Activated T-cell treated with anti-CD3 and anti-CD28 coated beads, Interleukin-2, amount 50 U/mL, for 24 hours (primary cell): ENCODE measurements at regions not wholly inside any gene's neighbourhood (a gene's known extent, or its start where the extent isn't known, plus 50 kb on each side); places are given as distances from the start of the nearest gene placed in this dataset.

Experiments used
- DNase-seq: peaks from one replicate; pipeline ENCODE4 v3.0.0-alpha.2; 2020
- H3K27ac Mint-ChIP-seq: 2 replicates; pipeline ENCODE4 v1.8.0; 2020; ENCODE audit warnings: mild to moderate bottlenecking, mixed read lengths
- H3K27me3 Mint-ChIP-seq: 2 replicates; pipeline ENCODE4 v1.8.0; 2020; ENCODE audit warnings: mixed read lengths
- H3K36me3 Mint-ChIP-seq: 2 replicates; pipeline ENCODE4 v1.8.0; 2020; ENCODE audit warnings: low read depth, mixed read lengths
- H3K4me1 Mint-ChIP-seq: 2 replicates; pipeline ENCODE4 v1.8.0; 2020; ENCODE audit warnings: low read depth, mixed read lengths
- H3K4me3 Mint-ChIP-seq: 2 replicates; pipeline ENCODE4 v1.8.0; 2020; ENCODE audit warnings: mild to moderate bottlenecking, moderate library complexity, mixed read lengths
- H3K9me3 Mint-ChIP-seq: 2 replicates; pipeline ENCODE4 v1.8.0; 2020; ENCODE audit warnings: mixed read lengths

DNA sequence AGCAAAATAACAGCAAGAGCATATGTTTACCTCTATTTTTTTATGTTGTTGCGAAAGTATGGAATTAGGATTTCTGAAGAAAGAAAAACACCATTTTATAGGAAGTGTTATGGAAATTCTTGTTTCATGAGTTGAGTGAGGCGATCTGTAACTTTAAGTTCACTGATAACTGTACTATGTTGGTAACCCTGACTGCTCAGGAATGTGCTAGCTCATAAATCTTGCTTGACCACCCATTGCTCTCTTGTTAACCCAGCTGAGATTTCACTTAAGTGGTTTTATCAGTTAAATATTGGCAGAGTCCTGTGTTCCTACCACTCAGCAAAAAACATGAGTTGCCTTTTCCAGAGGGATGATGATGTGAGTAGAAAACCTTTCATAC, 91.1 kb upstream of the STARD4 start:
- DNase-seq = no peak
- H3K27me3 Mint-ChIP-seq = peaks cover 3% of the 10 kb centered on the region
- H3K36me3 Mint-ChIP-seq = no peaks in the 10 kb centered on the region
- no peak overlapping the region for H3K27ac Mint-ChIP-seq
- no peak overlapping the region for H3K4me3 Mint-ChIP-seq
- H3K9me3 Mint-ChIP-seq = no peaks in the 10 kb centered on the region
- no peaks in the 10 kb centered on the region for H3K4me1 Mint-ChIP-seq

DNA sequence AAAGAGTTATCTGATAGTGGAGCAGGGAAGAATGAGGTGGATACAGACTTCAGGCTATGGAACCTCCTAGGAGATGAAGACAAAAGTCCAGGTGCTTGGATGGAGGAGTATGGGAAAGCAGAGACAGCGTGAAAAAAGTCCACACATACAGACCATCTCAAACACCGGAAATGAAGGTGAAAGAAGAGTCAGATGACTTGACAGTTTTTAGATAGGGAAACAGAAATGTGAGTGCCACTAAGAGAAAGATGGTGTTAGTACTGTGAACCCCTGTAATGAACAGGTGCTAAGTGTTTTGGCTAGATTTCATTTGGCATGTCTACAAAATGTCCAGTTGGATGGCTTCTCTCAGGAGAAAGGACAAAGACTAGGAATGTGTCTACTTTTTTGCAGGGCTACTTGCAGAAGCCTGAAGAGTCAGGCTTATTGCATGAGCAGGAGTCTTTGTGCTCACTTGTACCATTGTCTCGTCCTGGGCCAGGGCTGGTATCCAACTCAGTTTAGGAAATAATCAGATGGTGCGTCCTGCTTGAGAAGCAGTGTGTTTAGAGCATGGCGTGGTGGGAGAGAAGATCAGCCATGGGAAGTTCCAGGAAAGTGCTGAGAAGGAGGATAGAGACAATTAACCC, 90.6 kb upstream of the STARD4 start:
- H3K27me3 Mint-ChIP-seq = peaks cover 3% of the 10 kb centered on the region
- DNase-seq = no peak
- H3K4me3 Mint-ChIP-seq = no peak overlapping the region
- H3K9me3 Mint-ChIP-seq = no peaks in the 10 kb centered on the region
- no peaks in the 10 kb centered on the region for H3K36me3 Mint-ChIP-seq
- H3K4me1 Mint-ChIP-seq = no peaks in the 10 kb centered on the region
- no peak overlapping the region for H3K27ac Mint-ChIP-seq

DNA sequence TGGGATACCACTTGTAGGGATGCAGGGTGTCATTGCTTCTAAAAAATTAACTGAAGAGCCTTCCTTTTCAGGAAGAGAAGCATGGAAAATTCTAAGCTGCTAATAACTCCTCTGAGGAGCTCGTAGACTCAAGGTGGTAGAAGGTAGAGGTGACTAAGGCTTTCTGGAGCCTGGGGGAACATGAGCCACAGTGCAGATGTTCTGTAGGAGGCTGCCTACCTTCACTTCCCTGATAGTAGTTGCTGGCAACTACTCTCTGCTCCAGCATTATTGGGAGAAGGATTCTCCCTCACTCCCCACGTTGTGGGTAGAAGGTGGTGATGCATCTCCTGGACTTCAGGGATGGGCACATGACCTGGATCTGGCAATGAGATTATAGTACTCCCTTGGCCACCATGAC, 86.7 kb upstream of the STARD4 start:
- H3K27me3 Mint-ChIP-seq = peaks cover 3% of the 10 kb centered on the region
- peaks cover 2% of the 10 kb centered on the region for H3K9me3 Mint-ChIP-seq

DNA sequence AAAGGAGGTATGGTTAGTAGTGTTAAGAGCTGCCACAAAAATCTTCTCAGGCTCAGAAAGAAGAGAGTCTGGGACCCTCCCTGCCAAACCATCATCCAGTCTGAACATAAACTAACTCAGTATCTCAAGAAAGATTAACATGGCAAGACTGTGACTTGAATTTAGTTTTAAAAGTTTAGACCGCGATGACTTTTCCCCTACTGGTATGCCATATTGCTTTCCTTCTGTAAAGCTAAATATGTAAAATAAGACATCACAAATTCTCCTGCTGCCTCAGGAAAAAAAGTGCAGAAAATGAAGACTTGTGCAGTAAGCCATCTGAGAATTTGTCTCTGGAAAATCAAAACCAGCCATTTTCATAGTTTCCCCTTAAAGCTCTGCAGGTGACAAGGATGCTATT, 85.2 kb upstream of the STARD4 start:
- no peak for DNase-seq
- H3K9me3 Mint-ChIP-seq = peaks cover 2% of the 10 kb centered on the region
- H3K27ac Mint-ChIP-seq = no peak overlapping the region
- H3K27me3 Mint-ChIP-seq = peaks cover 3% of the 10 kb centered on the region
- H3K36me3 Mint-ChIP-seq = no peaks in the 10 kb centered on the region
- H3K4me1 Mint-ChIP-seq = no peaks in the 10 kb centered on the region
- H3K4me3 Mint-ChIP-seq = no peak overlapping the region

More for the DNA sequence above, 86.7 kb upstream of the STARD4 start:
- Mint-ChIP-seq H3K4me1 (no peaks in the 10 kb centered on the region), H3K27ac (no peak overlapping the region), H3K36me3 (no peaks in the 10 kb centered on the region), H3K4me3 (no peak overlapping the region)
- DNase-seq = no peak

DNA sequence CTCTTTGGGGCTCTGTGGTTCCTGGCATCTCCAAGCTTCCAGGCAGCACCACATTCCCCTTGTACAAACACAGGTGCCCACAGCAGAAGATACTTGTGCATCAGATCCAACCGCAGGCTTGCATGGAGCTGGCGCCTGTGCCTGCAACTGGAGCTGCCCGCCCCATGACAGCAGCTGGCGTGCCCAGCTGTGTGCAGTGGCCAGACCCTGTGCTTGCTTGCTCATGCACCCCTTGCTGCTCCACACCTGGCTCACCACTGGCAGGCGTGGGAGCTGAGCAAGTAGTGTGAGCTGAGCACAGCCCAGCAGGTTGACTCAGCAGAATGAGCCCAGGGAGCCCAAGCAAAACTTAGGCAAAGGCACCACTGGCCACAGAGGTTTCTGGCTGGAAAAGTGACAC, 84.4 kb upstream of the STARD4 start:
- Mint-ChIP-seq H3K27me3 (peaks cover 3% of the 10 kb centered on the region), H3K4me1 (no peaks in the 10 kb centered on the region), H3K9me3 (peaks cover 2% of the 10 kb centered on the region), H3K36me3 (no peaks in the 10 kb centered on the region), H3K27ac (no peak overlapping the region), H3K4me3 (no peak overlapping the region)
- DNase-seq = no peak

DNA sequence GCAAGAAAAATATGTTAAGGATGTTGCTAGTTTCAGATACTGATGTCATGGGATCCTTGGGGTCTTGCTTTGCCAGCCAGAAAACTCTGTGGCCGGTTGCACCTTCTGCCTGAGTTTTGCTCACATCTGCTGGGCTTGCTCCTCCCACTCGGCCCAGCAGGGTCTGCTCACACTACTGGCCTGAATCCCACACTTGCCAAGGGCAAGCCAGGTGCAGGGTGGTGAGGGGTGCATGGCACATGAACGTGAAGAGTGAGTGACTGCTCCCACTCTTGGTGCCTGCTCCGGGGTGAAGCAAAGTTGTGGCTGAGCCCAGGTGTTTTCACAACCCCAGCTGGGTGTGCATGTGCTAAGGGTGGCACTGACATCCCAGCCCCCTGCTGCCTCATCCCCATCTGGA, 83.1 kb upstream of the STARD4 start:
- H3K36me3 Mint-ChIP-seq = no peaks in the 10 kb centered on the region
- DNase-seq = no peak
- peaks cover 3% of the 10 kb centered on the region for H3K27me3 Mint-ChIP-seq
- H3K4me3 Mint-ChIP-seq = no peak overlapping the region
- no peaks in the 10 kb centered on the region for H3K4me1 Mint-ChIP-seq
- peaks cover 2% of the 10 kb centered on the region for H3K9me3 Mint-ChIP-seq
- H3K27ac Mint-ChIP-seq = no peak overlapping the region

DNA sequence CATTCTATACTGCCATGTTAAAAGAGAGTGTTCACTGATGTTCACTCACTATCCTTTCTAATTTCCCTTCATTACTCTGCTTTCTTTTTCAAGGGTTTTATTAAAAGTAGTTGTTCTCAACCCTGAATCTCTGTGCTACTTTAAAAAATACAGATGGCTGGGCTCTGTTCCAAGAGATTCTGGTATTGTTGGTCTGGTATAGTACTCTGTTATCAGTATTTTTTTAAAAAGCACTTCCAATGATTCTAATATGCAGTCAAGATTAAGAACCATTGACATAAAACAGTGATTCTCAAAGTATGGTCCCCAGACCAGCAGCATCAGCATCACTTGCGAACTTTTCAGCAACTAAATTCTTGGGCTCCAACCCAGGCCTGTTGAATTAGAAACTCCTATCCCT, 77.0 kb upstream of the STARD4 start:
- Mint-ChIP-seq H3K9me3 (no peaks in the 10 kb centered on the region), H3K27ac (no peak overlapping the region), H3K27me3 (peaks cover 7% of the 10 kb centered on the region), H3K36me3 (no peaks in the 10 kb centered on the region), H3K4me1 (peaks cover 21% of the 10 kb centered on the region), H3K4me3 (no peak overlapping the region)
- DNase-seq = no peak

DNA sequence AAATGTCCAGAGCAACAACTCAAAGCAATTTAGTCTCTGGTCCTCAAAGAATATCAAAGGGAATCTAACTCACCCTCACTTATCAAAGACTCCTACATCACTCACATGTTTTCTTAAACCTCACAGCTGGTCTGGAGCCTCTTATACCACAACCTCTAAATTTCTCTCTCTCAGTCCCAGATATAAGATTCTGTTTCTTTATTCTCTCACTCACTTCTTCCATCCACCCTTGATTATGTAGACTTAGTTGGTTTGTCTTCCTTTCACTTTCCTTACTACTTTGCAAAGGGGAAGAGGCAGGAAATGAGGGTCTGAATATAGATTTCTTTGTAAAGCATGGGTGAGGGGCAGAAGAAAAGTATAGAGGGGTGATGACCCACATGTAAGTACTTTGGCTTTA, 75.4 kb upstream of the STARD4 start:
- H3K4me1 Mint-ChIP-seq = peaks cover 25% of the 10 kb centered on the region
- H3K9me3 Mint-ChIP-seq = no peaks in the 10 kb centered on the region
- H3K36me3 Mint-ChIP-seq = no peaks in the 10 kb centered on the region
- peak overlapping the region; percentile 35 for H3K27ac Mint-ChIP-seq
- DNase-seq = no peak
- H3K27me3 Mint-ChIP-seq = peaks cover 10% of the 10 kb centered on the region
- no peak overlapping the region for H3K4me3 Mint-ChIP-seq

DNA sequence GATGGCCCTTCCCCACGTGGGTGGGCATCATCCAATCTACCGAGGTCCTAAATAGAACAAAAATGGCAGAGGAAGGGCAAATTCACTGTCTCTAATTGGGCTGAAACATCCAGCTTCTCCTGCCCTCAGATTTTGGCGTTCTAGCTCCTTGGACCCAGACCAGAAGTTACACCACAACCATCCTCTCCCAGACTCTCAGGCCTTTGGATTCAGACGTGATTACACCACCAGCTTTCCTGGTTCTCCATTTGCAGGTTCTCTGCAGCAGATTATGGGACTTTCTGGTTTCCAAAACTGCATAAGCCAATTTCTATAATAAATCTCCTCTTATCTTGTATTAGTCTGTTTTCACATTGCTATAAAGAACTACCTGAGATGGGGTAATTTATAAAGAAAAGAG, 73.6 kb upstream of the STARD4 start:
- no peak overlapping the region for H3K27ac Mint-ChIP-seq
- no peak for DNase-seq
- peaks cover 25% of the 10 kb centered on the region for H3K4me1 Mint-ChIP-seq
- peaks cover 18% of the 10 kb centered on the region for H3K27me3 Mint-ChIP-seq
- no peaks in the 10 kb centered on the region for H3K9me3 Mint-ChIP-seq
- H3K4me3 Mint-ChIP-seq = no peak overlapping the region
- no peaks in the 10 kb centered on the region for H3K36me3 Mint-ChIP-seq

DNA sequence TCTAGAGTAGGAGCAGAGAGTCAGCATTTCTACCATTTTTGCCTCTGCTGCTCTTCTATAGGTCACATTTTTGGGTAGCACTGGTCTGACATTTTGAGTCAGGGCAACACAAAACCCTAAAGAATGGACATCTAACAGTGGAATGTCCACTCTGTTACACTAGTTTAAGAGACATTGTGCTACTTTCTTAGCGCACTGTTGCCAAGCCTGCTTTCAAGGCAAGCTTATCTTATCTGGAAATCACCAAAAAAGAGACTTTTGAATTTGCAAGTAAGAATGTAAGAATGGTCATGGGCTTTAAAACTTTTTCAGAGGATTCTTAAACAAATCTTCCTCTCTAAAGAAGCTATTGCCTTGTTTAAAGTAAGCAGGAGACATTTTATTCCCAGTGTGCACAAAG, 73.0 kb upstream of the STARD4 start:
- H3K4me3 Mint-ChIP-seq = no peak overlapping the region
- H3K27me3 Mint-ChIP-seq = peaks cover 18% of the 10 kb centered on the region
- no peak overlapping the region for H3K27ac Mint-ChIP-seq
- no peak for DNase-seq
- no peaks in the 10 kb centered on the region for H3K36me3 Mint-ChIP-seq
- no peaks in the 10 kb centered on the region for H3K9me3 Mint-ChIP-seq
- H3K4me1 Mint-ChIP-seq = peaks cover 25% of the 10 kb centered on the region

DNA sequence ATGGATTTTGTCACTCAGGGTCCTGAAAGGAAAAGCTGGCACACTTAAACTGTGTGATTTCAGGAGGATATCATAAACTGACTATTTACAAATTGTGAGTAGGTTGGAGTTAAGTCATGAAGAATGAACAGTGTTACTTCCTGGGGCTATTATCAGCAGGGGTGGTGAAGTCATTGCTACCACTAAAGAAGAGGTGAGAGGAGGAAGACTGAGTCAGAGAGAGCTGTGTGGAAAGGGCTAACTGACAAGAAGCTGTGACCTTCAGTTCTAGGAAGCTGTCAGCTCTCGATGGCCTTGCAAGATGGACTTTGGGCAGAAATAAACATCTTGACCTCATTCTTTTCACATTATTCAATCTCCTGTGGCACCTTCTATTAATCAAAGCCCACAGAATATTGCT, 72.3 kb upstream of the STARD4 start:
- H3K4me3 Mint-ChIP-seq = no peak overlapping the region
- H3K27me3 Mint-ChIP-seq = peaks cover 12% of the 10 kb centered on the region
- peaks cover 25% of the 10 kb centered on the region for H3K4me1 Mint-ChIP-seq
- DNase-seq = no peak
- H3K27ac Mint-ChIP-seq = peak overlapping the region; percentile 60
- no peaks in the 10 kb centered on the region for H3K36me3 Mint-ChIP-seq
- peaks cover 2% of the 10 kb centered on the region for H3K9me3 Mint-ChIP-seq

DNA sequence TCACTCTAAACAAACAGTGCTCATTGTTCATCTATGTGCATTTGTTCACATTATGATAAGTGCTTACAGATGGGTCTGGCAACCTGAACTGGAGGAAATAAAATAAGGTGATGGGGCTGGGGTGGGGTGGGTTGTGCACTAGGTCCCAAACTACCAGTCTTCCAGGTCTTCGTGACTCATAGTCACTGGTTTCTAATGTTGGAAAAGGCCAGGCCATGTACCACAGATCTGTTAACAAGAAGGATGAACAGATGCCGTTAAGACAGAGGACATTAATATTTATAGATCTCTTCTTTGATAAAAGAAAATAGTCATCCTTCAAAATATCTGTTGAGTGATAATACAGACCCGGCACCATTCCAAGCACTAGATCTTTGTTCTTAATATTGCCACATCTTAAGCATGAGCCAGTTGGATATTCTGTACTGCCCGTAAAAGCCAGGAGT, 71.4 kb upstream of the STARD4 start:
- Mint-ChIP-seq H3K4me1 (peaks cover 25% of the 10 kb centered on the region), H3K27ac (no peak overlapping the region), H3K4me3 (no peak overlapping the region), H3K9me3 (peaks cover 2% of the 10 kb centered on the region), H3K27me3 (peaks cover 11% of the 10 kb centered on the region), H3K36me3 (no peaks in the 10 kb centered on the region)
- no peak for DNase-seq

DNA sequence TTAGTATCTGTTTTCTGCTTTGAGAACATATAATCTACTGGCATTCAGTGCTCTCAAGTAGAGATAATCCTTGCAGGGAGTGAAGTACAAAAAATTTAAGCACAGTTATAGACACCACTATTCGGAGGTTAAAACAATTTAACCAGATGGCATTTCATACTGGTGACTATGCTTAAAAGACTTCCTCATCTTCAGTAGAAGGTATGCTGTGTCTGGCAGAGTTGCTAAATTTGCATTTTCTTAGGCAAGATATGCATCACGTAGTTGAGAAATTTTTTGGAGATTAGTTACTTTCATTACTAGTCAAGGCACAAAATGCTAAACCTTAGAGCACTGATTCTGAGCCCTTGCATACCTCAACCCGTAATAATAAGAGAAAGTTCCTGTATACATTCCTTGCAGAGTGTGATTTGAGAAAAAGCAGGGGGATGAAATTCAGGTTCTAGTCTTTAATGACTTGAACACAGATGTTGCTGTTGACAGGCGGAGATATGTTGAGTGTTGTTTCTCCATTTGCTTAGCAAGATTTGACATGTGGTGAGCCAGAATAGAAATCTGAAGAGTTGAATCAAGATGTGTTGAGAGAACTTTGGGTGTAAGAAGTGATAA, 70.8 kb upstream of the STARD4 start:
- Mint-ChIP-seq H3K9me3 (peaks cover 2% of the 10 kb centered on the region), H3K27ac (peak overlapping the region; percentile 22), H3K36me3 (no peaks in the 10 kb centered on the region), H3K4me1 (peaks cover 18% of the 10 kb centered on the region), H3K4me3 (no peak overlapping the region), H3K27me3 (peaks cover 14% of the 10 kb centered on the region)
- DNase-seq = no peak

DNA sequence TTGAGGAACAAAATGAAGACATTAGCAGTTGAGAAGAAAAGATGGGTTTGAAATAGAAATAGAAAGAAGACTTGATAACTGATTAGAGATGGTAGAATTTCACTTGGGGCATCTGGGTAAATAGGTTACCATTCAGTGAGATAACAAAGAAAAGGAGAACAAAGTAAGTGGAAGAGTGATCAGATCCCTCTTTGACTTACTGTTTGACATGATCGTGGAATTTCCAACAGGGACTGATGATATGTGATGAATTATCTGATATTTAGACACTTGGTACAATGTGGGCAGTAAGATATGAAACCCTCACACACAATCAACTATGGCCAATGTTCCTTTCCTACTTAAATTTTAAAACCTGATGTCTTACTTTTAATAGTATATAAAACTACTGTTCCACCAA, 70.1 kb upstream of the STARD4 start:
- Mint-ChIP-seq H3K27me3 (peaks cover 14% of the 10 kb centered on the region), H3K4me1 (peaks cover 13% of the 10 kb centered on the region), H3K9me3 (peaks cover 2% of the 10 kb centered on the region), H3K4me3 (no peak overlapping the region), H3K27ac (no peak overlapping the region), H3K36me3 (no peaks in the 10 kb centered on the region)
- no peak for DNase-seq

DNA sequence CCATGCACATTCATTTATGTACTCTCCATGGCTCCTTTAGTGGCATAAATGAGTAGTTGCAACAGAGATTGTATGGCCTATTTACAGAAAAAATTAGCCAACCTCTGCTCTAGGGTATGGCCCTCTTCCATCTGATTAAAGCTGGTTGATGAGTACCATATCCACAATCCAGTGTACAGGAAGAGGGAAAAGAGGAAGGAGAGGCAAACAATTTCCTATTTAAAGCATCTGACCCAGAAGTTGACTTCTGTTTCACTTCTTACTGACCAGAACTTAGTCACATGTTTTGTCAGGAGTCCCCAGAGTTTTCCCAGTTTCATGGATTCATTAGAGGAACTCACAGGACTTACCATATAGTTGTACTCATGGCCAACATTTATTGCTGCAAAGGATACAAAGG, 68.6 kb upstream of the STARD4 start:
- no peak overlapping the region for H3K27ac Mint-ChIP-seq
- DNase-seq = no peak
- H3K27me3 Mint-ChIP-seq = peaks cover 14% of the 10 kb centered on the region
- H3K36me3 Mint-ChIP-seq = no peaks in the 10 kb centered on the region
- H3K4me1 Mint-ChIP-seq = peaks cover 10% of the 10 kb centered on the region
- peaks cover 2% of the 10 kb centered on the region for H3K9me3 Mint-ChIP-seq
- no peak overlapping the region for H3K4me3 Mint-ChIP-seq

DNA sequence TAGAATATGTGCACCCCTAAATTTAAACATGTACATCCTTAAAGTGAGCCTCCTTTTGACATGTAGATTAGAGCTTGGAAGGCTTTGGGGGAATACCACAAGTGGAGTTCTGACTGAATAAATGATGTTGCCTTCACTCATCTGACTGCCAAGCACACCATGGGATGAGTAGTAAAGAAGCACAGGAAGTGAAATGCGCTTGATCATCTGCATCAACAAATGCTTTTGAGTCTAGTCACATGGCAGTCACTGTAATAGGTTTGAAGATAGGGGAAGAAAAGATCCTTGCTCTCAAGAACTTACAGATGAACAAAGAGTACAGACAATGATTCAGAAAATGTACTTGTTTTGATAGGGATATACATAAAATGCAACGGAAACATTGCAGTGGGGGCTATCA, 62.0 kb upstream of the STARD4 start:
- H3K36me3 Mint-ChIP-seq = no peaks in the 10 kb centered on the region
- no peak overlapping the region for H3K4me3 Mint-ChIP-seq
- no peak for DNase-seq
- H3K9me3 Mint-ChIP-seq = peaks cover 8% of the 10 kb centered on the region
- H3K27me3 Mint-ChIP-seq = peaks cover 20% of the 10 kb centered on the region
- H3K27ac Mint-ChIP-seq = no peak overlapping the region
- H3K4me1 Mint-ChIP-seq = no peaks in the 10 kb centered on the region
